T-helper 1 cell (primary cell): ENCODE measurements at regions not wholly inside any gene's neighbourhood (a gene's known extent, or its start where the extent isn't known, plus 50 kb on each side); places are given as distances from the start of the nearest gene placed in this dataset.
"Not testable (repeated sequence)": the region's sequence is repeated elsewhere in the genome, so short reads cannot be mapped to it uniquely, and the experiment has no call there.

Source experiments
- DNase-seq, 5 donors: peaks; one replicate each; pipeline ENCODE4 v3.0.0-alpha.2; 2012 to 2020

DNA sequence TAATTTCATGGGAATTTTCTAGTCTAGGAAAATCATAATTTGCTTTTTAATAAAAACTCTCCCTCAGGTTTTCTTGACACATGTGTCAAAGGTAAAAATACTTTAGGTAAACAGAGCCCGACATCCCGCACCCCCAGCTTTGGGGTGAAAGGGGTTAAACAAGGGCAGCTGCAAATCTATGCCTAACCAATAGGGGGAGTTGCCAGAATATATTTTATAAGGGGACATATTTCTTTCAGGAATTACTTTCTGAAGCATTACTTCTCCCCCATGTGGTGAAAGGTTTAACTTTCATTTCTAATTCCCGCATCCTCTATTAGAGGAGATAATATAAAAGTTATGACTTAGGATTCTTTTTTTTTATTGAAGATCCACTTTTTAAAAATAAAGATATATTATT lies 53.9 kb upstream of the HEPH start:
- DNase-seq = peak in 1 of 5 donors; percentile 15

DNA sequence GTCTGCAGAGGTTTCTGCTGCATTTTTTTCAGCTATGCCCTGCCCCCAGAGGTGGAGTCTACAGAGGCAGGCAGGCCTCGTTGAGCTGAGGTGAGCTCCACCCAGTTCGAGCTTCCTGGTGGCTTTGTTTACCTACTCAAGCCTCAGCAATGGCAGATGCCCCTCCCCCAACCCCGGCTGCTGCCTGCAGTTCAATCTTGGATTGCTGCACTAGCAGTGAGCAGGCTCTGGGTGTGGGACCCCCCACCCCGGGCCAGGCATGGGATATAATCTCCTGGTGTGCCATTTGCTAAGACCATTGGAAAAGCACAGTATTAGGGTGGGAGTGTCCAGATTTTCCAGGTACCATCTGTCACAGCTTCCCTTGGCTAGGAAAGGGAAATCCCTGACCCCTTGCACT lies 56.2 kb upstream of the HEPH start:
- DNase-seq = not testable (repeated sequence)

DNA sequence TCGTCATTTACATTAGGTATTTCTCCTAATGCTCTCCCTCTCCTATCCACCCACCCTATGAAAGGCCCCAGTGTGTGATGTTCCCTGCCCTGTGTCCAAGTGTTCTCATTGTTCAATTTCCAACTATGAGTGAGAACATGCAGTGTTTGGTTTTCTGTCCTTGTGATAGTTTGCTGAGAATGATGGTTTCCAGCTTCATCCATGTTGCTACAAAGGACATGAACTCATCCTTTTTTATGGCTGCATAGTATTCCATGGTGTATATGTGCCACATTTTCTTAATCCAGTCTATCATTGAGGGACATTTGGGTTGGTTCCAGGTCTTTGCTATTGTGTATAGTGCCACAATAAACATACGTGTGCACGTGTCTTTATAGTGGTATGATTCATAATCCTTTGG lies 61.6 kb upstream of the HEPH start:
- not testable (repeated sequence) for DNase-seq

DNA sequence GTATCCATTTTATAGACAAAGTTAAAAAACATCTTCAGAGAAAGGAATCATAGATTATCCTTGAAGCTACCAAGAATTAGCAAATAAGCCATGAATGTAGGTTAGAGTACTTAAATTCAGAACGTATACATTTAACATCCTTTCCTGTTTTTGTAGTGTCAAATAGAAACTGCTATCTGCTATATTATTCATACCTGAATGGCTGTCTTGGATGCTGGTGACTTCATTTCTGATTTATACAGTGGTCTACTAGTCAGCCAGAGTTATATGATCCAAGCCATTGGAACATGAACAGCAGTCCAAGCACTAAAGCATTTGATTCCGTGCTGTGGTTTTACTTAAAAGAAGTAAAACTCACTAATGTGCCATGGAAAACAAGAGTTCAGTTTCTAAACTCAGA lies 58.3 kb upstream of the VSIG4 start:
- no peak for DNase-seq

- DNase-seq = not testable (repeated sequence)
Measured at GRCh38 chrX:66096987-66097386, 57.1 kb upstream of the VSIG4 start.

- DNase-seq = not testable (repeated sequence)
Measured at GRCh38 chrX:66090004-66090403, 50.1 kb upstream of the VSIG4 start.
